Stimulated activated CD4-positive, alpha-beta T cell treated with anti-CD3 and anti-CD28 coated beads, Interleukin-15, amount 100 ng/mL, for 1 hour (primary cell): ENCODE measurements at regions not wholly inside any gene's neighbourhood (a gene's known extent, or its start where the extent isn't known, plus 50 kb on each side); places are given as distances from the start of the nearest gene placed in this dataset.

Source experiments
- DNase-seq, 2 donors: peaks; one replicate each; pipeline ENCODE4 v3.0.0-alpha.2; 2020; ENCODE audit warnings: low read depth in 1 of 2, low spot score in 1 of 2

GRCh38 chr15:31805090-31805662, 225.1 kb upstream of the CHRNA7 start:
- DNase-seq, result no peak

DNA sequence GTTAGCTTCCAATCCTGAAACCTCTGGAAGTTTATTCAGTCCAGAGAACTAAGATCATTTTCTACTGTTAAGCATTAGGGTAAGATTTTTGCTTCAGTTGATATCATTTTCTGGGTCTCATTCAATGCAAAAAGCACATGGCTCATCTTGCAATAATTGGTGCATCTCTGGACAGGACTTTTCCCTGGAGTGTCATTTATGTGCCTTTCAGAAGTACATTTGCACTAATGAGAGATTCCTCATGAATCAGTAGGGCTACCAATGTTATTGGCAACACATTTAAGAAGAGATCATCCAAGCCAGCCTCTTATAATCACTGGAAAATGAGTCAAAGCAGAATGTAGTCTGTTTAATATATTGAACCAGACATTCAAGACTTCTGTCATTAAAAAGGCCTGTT, 224.2 kb upstream of the CHRNA7 start:
- no peak for DNase-seq

GRCh38 chr15:31811641-31812040, 218.7 kb upstream of the CHRNA7 start:
- no peak for DNase-seq

- DNase-seq, result no peak
Observed at GRCh38 chr15:31814082-31814481, 216.2 kb upstream of the CHRNA7 start.

GRCh38 chr15:31815411-31816155, 214.7 kb upstream of the CHRNA7 start:
- DNase-seq, result no peak

DNA sequence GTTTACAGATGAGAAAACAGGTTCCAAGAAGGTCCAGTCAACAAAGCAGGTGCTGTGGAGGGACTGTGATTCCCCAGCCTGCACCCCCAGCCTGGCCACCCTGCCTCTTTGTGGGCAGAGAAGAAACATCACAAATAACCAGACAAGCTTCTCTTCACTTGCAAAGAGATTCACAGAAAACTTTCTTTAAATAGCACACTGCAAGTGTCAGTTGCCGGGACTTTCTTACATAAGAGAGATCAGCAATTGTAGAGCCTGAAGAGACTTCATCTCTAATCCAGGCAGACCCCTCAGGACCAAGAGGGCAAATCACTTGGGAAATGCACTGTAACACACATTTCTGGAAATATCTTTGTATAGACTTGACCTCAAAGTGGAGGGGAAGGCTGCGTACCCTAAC, 207.9 kb upstream of the CHRNA7 start:
- DNase-seq, result no peak

GRCh38 chr15:31824024-31824423, 206.3 kb upstream of the CHRNA7 start:
- DNase-seq, result no peak

- DNase-seq, result no peak
Observed at GRCh38 chr15:31828594-31828993, 201.7 kb upstream of the CHRNA7 start.

- DNase-seq, result no peak
Observed at GRCh38 chr15:31830591-31830990, 199.7 kb upstream of the CHRNA7 start.

DNA sequence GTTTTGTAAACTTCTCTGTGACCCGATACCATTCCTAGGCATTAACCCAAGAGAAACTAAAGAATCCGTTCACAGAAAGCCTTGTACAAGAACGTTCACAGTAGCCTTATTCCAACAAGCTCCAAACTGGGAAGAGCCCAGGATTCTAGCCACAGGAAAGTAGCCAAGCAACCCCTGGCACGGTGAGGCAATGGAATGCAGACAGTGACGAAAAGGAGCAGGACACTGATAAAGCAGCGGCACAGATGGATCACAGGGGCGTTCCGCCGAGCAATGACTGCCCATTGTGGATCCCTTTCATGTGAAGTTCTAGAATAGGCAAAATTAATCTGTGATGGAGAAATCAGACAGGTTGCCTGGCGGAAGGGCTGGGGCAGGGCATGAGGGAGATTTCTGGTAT, 198.7 kb upstream of the CHRNA7 start:
- no peak for DNase-seq

GRCh38 chr15:31834654-31835053, 195.7 kb upstream of the CHRNA7 start:
- DNase-seq, result no peak

DNA sequence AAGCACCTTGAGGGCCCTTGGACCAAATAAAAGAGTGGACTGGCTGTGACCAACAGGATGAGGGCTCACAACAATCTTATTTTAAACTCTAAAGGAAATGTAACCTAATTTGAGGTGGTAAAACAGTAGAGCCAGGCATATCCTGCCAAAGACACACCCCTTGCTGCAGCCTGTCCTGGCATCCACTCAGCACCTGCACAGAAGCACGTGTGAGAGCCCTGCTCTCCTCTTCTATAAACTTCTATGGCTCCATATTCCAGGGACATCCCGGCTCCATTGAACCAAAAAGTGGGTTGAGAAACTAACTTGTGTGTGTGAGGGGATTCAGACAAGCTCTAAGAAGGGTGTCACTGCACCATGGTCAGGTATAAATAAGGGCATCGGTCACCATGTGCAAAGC, 190.9 kb upstream of the CHRNA7 start:
- DNase-seq, result no peak

DNA sequence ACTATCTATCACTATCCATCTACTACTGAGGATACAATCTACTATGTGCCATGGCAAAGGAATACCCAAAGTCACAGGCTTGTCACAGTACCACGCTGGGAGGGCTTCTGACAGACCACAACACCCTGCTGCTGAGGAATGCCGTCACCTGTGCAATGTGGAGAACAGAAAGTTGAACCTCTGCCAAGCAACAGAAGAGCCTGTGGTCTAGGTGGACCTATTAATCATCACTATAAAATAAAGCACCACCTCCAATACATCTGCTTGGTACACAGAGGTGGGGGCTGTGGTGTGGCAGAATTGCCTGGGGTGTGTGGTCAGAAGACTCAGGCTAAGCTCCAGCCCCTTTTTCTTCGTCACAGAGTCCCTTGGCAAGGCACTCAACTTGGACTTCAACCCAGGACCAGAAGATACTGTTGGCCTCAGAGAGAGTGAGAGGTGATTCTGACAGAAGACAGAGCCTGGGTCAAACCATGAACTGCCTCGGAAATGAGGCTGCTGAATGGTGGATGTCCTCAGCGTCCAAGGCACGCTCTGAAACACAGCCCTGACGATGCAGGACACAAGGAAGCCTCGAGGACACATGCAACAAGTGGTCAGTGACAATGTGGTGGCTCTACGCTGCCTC, 189.4 kb upstream of the CHRNA7 start:
- no peak for DNase-seq

DNA sequence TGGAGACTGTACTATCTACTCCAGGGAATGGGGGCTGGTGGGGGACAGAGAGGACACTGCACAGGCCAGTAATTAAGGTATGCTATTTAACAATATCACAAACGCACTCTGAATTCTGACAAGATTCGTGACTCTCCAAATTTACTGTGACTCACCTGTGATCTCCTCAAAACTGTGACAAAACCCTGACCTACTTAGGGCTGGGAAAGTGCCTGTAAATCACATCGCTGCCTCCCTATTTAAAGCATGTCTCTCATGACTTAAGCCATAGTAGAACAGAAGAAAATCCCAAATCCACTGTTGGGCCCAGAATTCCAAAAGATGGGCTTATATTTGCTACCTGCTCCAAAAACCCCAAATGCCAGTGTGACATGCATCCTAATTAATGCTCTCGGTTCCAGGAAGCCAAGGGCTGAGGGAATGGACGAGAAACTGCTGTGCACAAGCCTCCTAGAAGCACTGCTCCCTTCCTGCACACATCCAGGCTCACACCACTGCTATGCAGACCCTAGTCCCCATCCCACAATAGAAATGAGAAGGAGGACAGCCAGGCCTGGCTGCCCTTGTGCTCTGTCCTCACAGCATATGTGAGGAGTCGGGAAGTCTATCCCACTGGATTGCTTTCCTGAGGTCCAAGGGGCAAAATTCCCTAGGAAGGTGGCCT, 187.7 kb upstream of the CHRNA7 start:
- DNase-seq, result no peak

- no peak for DNase-seq
Observed at GRCh38 chr15:31843426-31844055, 186.8 kb upstream of the CHRNA7 start.

GRCh38 chr15:31845791-31846190, 184.5 kb upstream of the CHRNA7 start:
- DNase-seq, result no peak

DNA sequence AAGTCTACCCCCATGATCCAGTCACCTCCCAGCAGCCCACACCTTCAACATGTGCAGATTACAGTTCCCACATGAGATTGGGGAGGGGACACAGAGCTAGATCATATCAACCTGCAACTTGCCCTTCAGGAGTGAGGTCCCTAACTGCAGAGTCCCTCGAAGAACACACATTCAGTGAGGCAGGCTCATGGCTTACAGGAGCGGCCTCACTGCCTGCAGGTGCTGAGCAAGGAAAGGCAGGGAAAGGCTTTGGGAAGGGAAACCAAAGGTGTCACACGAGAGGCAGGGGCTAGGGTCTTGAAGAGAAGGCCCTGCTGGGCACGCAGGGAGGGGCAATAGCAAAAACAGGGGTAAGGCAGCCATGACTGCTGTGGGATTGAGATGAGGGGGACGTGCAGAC, 182.4 kb upstream of the CHRNA7 start:
- no peak for DNase-seq

GRCh38 chr15:31848621-31849020, 181.7 kb upstream of the CHRNA7 start:
- no peak for DNase-seq

GRCh38 chr15:31852933-31853799, 177.1 kb upstream of the CHRNA7 start:
- DNase-seq, result no peak

- DNase-seq, result no peak
Observed at GRCh38 chr15:31856581-31856980, 173.7 kb upstream of the CHRNA7 start.

DNA sequence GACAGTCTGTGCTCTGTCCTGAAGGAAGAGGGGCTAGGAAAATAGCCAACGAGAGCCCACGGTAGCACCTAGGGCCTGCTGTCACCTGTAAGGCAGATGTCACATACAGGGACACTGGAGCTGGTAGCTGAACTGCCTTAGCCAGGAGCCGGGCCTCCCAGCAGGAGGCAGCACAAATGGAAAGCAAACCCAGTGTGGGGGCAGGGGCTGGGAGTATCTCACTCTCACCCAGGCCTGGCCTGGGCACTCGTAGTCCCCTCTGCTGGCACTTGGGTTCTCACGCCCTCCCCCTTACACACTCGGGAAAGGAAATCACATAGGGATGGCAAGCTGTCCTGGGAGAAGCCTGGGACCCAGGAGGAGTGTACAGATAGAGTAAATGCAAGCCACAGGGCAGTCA, 173.1 kb upstream of the CHRNA7 start:
- no peak for DNase-seq
